Skin epidermis (tissue), 12 donors: ENCODE measurements at regions not wholly inside any gene's neighbourhood (a gene's known extent, or its start where the extent isn't known, plus 50 kb on each side); places are given as distances from the start of the nearest gene placed in this dataset.
"Not testable (repeated sequence)": the region's sequence is repeated elsewhere in the genome, so short reads cannot be mapped to it uniquely, and the experiment has no call there.

Experiments
- H3K27ac ChIP-seq, 21 experiments: fragments of 200-600 bp; sonication (generic) in 11 of 21; one replicate each; pipeline ENCODE4 v1.5.0; 2020; ENCODE audit warnings: mild to moderate bottlenecking in 3 of 21, inconsistent platforms in 2 of 21, moderate library complexity in 2 of 21
- H3K4me3 ChIP-seq, 7 experiments: fragments of 200-600 bp; sonication (generic) in 2 of 7; one replicate each; pipeline ENCODE4 v1.5.0; 2020; ENCODE audit warnings: inconsistent platforms in 2 of 7, mild to moderate bottlenecking in 2 of 7, moderate library complexity in 1 of 7

- H3K27ac ChIP-seq: no peak overlapping the region
Observed at GRCh38 chr6:19169366-19169765, 667.8 kb upstream of the ID4 start.

GRCh38 chr6:19175023-19175422, 662.1 kb upstream of the ID4 start:
- no peak overlapping the region for H3K4me3 ChIP-seq

More at GRCh38 chr6:19169366-19169765, 667.8 kb upstream of the ID4 start:
- H3K4me3 ChIP-seq: no peak overlapping the region

GRCh38 chr6:19180348-19181072, 656.7 kb upstream of the ID4 start:
- Histone ChIP-seq H3K4me3 (no peak overlapping the region), H3K27ac (peak overlapping the region in 4 of 21 experiments; percentile 11 to 54 (median 18))

More at GRCh38 chr6:19175023-19175422, 662.1 kb upstream of the ID4 start:
- no peak overlapping the region for H3K27ac ChIP-seq

GRCh38 chr6:19181211-19181610, 656.0 kb upstream of the ID4 start:
- Histone ChIP-seq H3K27ac (peak overlapping the region in 4 of 21 experiments; percentile 11 to 54 (median 29)), H3K4me3 (no peak overlapping the region)

- no peak overlapping the region for H3K27ac ChIP-seq
- H3K4me3 ChIP-seq: no peak overlapping the region
Observed at GRCh38 chr6:19193624-19194023, 643.5 kb upstream of the ID4 start.

GRCh38 chr6:19204445-19204844, 632.7 kb upstream of the ID4 start:
- Histone ChIP-seq H3K27ac (no peak overlapping the region), H3K4me3 (no peak overlapping the region)

GRCh38 chr6:19205076-19205475, 632.1 kb upstream of the ID4 start:
- H3K27ac ChIP-seq: no peak overlapping the region
- no peak overlapping the region for H3K4me3 ChIP-seq

GRCh38 chr6:19209202-19209601, 628.0 kb upstream of the ID4 start:
- Histone ChIP-seq H3K4me3 (no peak overlapping the region), H3K27ac (no peak overlapping the region)

GRCh38 chr6:19210849-19211590, 626.1 kb upstream of the ID4 start:
- H3K4me3 ChIP-seq: no peak overlapping the region
- no peak overlapping the region for H3K27ac ChIP-seq

GRCh38 chr6:19214231-19214630, 622.9 kb upstream of the ID4 start:
- Histone ChIP-seq H3K4me3 (no peak overlapping the region), H3K27ac (no peak overlapping the region)

GRCh38 chr6:19219931-19220330, 617.2 kb upstream of the ID4 start:
- H3K27ac ChIP-seq: no peak overlapping the region
- no peak overlapping the region for H3K4me3 ChIP-seq

GRCh38 chr6:19231878-19232561, 605.1 kb upstream of the ID4 start:
- H3K27ac ChIP-seq: no peak overlapping the region

GRCh38 chr6:19245656-19246055, 591.5 kb upstream of the ID4 start:
- H3K27ac ChIP-seq: no peak overlapping the region
- no peak overlapping the region for H3K4me3 ChIP-seq

More at GRCh38 chr6:19231878-19232561, 605.1 kb upstream of the ID4 start:
- H3K4me3 ChIP-seq: no peak overlapping the region

GRCh38 chr6:19247181-19247580, 590.0 kb upstream of the ID4 start:
- H3K27ac ChIP-seq, H3K4me3 ChIP-seq: not testable (repeated sequence)

- not testable (repeated sequence) for H3K27ac ChIP-seq, H3K4me3 ChIP-seq
Observed at GRCh38 chr6:19256123-19256522, 581.0 kb upstream of the ID4 start.

- no peak overlapping the region for H3K27ac ChIP-seq
- H3K4me3 ChIP-seq: no peak overlapping the region
Observed at GRCh38 chr6:19261642-19262041, 575.5 kb upstream of the ID4 start.

- Histone ChIP-seq H3K27ac (no peak overlapping the region), H3K4me3 (no peak overlapping the region)
Observed at GRCh38 chr6:19268117-19268516, 569.1 kb upstream of the ID4 start.

- H3K4me3 ChIP-seq: no peak overlapping the region
- no peak overlapping the region for H3K27ac ChIP-seq
Observed at GRCh38 chr6:19268718-19269117, 568.5 kb upstream of the ID4 start.

GRCh38 chr6:19269341-19269898, 567.8 kb upstream of the ID4 start:
- H3K27ac ChIP-seq: no peak overlapping the region
- H3K4me3 ChIP-seq: no peak overlapping the region

- H3K27ac ChIP-seq: no peak overlapping the region
- no peak overlapping the region for H3K4me3 ChIP-seq
Observed at GRCh38 chr6:19270616-19271015, 566.6 kb upstream of the ID4 start.
